Right ventricle myocardium superior (tissue), 1 donor: ENCODE measurements at regions not wholly inside any gene's neighbourhood (a gene's known extent, or its start where the extent isn't known, plus 50 kb on each side); places are given as distances from the start of the nearest gene placed in this dataset.
"Not testable (repeated sequence)": the region's sequence is repeated elsewhere in the genome, so short reads cannot be mapped to it uniquely, and the experiment has no call there.

ENCODE experiments used
- ATAC-seq: fragments of 200-7000 bp; cut with Tn5 transposase; one replicate; pipeline ENCODE4 v1.9.1; 2020; ENCODE audit warnings: mild to moderate bottlenecking; ENCODE audit not compliant: poor library complexity
- DNase-seq: peaks from one replicate; pipeline ENCODE4 v3.0.0-alpha.2; 2020
- intact Hi-C: fragments of 100-400 bp; cut with DNase I; formaldehyde crosslinking; loops from one replicate; pipeline ENCODE4 v1.11.2; 2022
- donor health status: DM: no; HTN: yes; CAD: no; lungs with severe emphysema.

DNA sequence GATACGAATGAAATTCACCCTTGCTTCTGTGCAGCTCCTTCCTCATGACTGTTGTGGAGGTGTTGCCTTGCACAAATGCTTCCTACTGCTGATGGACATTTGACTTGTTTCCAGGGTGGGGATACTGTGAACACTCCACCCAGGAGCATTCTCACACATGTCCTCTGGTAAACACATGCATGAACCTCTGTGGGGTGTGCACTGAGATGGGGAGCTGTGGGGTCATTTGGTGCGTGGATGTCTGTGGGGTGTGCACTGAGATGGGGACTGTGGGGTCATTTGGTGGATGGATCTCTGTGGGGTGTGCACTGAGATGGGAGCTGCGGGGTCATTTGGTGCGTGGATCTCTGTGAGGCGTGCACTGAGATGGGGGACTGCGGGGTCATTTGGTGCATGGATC is 72.9 kb upstream of the IRX4 start:
- no peak for ATAC-seq
- no peak for DNase-seq
- intact Hi-C loops, result no loop called here

DNA sequence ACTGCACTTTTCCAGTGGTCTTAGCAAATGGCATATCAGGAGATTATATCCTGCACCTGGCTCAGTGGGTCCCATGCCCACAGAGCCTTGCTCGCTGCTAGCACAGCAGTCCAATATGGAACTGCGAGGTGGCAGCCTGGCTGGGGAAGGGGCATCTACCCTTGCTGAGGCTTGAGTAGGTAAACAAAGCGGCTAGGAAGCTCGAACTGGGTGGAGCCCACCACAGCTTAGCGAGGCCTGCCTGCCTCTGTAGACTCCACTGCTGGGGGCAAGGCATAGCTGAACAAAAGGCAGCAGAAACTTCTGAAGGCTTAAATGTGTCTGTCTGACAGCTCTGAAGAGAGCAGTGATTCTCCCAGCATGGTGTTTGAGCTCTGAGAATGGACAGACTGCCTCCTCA is 71.0 kb upstream of the IRX4 start:
- intact Hi-C loops, DNase-seq, ATAC-seq: not testable (repeated sequence)

DNA sequence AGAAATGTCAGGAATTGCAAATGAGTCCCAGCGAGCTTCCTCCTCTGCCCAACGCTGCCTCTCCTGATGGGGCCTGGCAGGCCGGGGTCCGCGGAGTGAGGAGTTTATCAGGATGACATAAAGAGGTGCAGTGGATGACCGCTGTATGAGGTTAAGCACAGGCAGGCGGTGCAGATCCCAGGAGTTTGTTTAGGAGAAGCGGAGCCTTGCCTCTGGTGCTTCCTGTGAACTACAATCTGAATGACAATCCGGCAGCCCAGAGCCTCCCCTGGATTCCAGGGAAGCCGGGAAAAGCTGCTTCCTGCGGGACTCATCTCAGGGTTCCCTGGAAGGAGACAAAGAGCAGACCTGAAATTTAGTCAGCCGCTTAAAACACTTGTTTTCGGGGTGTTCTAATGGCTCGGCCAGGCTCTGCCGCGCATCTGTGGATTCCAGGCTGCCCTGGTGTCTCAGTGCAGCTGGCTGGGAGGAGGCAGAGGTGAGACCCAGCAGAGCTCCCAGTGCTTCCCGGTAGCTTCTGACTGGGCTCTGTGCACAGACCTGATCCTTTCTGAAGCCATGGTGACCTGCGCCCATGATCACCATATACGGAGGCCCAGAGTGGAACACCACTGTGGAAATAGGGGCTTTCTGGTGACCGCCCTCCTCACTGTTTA is 69.8 kb upstream of the IRX4 start:
- ATAC-seq (no peak), DNase-seq (no peak)
- intact Hi-C loops, result no loop called here

DNA sequence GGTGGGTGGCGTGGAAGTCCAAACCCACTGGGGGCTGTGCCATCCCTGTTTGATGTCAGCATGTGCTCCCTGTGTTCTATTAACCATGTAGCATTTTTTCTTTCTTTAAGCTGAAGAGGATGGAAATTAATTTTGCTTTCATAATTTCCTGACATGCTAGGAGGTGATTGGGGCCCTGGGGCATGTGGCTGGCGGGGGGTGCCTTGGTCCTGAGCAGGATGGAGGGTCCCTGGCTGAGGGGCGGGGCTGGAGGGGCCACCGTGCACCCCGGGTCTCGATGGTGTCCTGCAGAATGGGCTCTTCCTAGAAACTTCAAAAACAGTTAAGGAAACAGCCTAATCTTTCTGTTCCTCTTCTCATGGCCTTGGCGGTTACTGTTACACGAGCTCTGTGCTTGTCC is 69.3 kb upstream of the IRX4 start:
- intact Hi-C loops, result no loop called here
- DNase-seq, result no peak
- no peak for ATAC-seq

DNA sequence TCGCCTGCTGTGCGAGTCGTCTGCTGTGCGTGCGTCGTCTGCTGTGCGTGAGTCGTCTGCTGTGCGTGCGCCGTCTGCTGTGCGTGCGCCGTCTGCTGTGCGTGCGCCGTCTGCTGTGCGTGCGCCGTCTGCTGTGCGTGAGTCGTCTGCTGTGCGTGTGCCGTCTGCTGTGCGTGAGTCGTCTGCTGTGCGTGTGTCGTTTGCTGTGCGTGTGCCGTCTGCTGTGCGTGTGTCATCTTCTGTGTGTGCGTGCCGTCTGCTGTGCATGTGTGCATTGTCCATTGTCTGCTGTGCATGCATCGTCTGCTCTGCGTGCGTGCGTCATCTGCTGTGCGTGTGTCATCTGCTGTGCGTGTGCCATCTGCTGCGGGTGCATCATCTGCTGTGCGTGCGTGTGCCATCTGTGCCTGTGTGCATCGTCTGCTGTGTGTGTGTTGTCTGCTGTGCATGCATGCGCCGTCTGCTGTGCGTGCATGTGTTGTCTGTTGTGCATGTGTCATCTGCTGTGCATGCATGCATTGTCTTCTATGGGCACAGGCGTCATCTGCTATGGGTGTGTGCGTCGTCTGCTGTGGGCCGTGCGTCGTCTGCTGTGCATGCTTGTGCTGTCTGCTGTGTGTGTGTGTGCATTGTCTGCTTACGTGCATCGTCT is 68.6 kb upstream of the IRX4 start:
- DNase-seq (no peak), ATAC-seq (no peak)
- intact Hi-C loops, result no loop called here

- DNase-seq (no peak), ATAC-seq (no peak)
- intact Hi-C loops, result no loop called here
These were observed 68.0 kb upstream of the IRX4 start for GRCh38 chr5:1950708-1951103.

DNA sequence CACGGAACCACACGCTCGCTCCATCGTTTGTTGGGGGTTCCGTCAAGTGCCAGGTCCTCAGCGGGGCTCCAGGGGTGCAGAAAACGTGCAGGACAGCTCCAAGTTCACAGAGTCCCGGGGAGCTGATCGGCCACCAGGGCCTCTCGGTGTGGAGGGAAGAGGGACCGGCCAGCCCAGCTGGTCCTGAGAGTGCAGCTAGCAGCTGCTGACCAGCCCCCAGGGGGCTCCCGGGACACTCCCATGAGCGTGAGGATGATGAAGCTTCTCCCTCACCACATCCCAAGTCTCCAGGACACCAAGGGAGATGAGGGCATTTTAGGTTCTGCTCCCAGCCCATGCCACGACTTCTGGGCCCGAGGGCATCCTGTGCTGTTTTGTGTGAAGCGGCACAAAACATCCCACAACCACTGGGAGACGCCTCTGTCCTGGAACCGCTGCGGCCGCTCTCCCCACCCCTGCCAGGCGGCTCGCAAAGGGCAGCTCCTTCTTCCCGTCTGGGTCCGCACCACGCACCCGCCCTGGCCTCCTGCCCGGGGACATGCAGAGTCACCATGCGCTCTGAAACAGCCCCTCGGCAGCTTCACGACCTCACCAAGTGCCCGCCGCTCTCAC is 67.5 kb upstream of the IRX4 start:
- intact Hi-C loops, result no loop called here
- ATAC-seq (no peak), DNase-seq (no peak)

- intact Hi-C loops, result loop anchor here (5.0 kb wide), 1 partner anchor 147 kb away; the partner anchor contains the start of gene NDUFS6
- no peak for DNase-seq
- no peak for ATAC-seq
These were observed 66.5 kb upstream of the IRX4 start for GRCh38 chr5:1949253-1949652.

DNA sequence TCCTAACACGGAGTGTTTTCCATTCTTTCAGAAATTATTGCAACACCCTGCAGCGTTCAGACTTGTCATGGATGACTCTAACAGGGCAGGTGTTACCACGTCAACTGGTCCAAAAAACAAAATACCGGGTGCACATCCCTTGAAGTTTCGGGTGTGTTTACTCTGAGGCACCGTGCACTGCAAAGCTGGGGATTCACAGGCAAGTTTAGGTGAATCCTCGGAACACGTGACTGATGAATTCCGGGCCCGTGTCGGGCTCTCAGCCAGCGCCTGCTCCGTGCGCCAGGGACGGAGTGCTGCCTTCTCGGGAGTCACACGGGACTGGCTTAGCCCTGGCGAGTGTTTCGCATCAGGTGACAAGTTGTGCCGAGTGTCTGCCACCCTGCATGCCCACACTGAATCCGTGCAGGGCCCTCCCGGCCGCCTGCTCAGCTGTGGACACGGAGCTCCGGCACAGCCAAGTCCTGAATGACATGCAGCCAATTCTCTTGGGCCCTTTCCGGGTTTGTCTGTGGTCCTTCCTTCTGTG is 66.0 kb upstream of the IRX4 start:
- ATAC-seq, result peak; percentile 89
- intact Hi-C loops, result loop anchor here (5.0 kb wide), 1 partner anchor 146 kb away; the partner anchor contains the start of gene NDUFS6

GRCh38 chr5:1948111-1948510 is 65.4 kb upstream of the IRX4 start:
- intact Hi-C loops, result loop anchor here (5.0 kb wide), 1 partner anchor 146 kb away; the partner anchor contains the start of gene NDUFS6
- no peak for DNase-seq
- no peak for ATAC-seq

More for the DNA sequence above, 66.0 kb upstream of the IRX4 start:
- peak; percentile 87 for DNase-seq

DNA sequence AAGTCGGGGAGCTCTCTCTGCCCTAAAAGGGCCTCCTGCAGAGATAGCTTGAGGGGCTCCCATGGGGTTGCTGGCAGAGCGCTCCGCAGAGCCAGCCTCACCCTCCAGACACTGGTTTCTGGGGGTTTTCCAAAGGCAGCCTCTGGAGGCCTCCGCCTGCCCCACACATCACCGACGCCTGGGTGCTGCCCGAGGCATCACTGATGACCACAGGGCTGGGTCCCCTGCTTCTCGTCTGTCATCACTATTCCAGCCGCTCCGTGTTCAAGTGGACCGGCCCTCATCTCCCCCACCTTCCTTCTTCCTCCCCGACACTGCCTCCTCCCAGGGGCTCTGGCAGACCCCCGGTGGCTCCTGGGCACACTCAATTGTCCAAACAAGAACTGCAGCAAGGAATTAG is 64.1 kb upstream of the IRX4 start:
- intact Hi-C loops, result loop anchor here (5.0 kb wide), 1 partner anchor 144 kb away; the partner anchor contains the start of gene NDUFS6
- peak; percentile 72 for DNase-seq
- peak; percentile 76 for ATAC-seq

DNA sequence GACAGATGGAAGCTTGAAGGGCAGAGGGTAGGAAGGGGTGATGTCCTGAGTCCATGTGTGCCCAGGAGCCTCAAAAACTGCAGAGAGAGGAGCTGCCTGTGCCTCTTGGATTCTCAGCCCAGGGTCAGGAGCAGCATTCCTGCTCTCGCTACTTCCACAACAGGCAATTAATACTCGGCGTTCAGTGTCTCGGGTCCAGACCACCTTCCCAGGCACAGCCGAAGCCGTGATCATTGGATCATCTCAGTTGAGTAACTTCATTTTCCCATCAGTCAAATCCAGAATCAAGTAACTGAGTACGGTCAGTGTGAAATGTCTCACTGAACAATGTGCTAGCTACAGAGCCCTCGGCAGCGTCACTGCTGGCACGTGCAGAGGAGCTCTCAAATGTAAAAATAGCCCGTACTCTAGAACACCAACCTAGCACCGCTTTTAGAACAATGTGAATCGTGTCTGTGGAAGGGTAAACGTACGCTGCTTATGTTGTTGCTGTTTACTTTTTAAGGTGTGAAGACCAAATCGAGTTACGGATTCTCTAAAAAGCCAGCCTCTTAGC is 63.5 kb upstream of the IRX4 start:
- intact Hi-C loops, result loop anchor here (5.0 kb wide), 1 partner anchor 144 kb away; the partner anchor contains the start of gene NDUFS6
- peak; percentile 81 for ATAC-seq
- DNase-seq, result peak; percentile 79

GRCh38 chr5:1945606-1946005 is 62.9 kb upstream of the IRX4 start:
- intact Hi-C loops, result loop anchor here (5.0 kb wide), 1 partner anchor 143 kb away; the partner anchor contains the start of gene NDUFS6
- ATAC-seq (no peak), DNase-seq (no peak)

DNA sequence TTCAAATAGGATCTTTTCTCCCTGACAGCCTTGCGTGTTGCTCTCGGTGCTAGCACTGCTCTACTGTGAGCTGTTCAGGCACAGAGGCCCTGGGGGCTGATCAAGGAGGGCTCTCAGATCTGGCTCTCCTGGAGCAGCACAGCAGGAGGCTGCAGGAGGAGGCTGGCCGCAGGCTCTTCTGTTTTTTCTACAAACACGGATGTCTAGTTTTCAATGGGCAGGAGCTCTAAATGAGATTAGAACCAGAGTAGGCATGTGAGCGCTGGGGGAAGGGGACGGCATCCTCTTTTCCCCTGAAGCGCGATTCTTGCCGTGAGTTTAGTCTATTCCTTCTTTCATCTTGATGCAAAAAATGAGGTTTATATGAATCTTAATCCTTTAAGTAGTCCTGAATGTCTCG is 61.7 kb upstream of the IRX4 start:
- intact Hi-C loops, result no loop called here
- DNase-seq (no peak), ATAC-seq (no peak)

DNA sequence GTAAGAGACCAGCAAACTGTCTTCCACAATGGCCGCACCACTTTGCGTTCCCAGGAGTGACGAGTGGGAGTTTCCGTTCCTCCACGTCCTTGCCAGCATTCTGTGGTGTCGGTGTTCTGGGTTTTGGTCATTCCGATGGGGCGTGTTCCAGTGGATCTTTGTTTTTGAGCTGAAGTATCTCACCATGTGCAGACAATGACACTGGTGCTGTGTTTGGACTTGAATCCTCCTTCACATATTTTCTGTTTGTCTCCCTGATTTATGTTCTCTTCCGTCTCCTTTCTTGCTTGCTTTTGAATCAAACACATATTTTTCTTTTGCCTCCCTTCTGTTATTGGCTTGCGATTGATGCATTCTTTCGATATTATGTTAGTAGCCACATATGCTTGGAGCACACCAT is 60.8 kb upstream of the IRX4 start:
- no peak for ATAC-seq
- no peak for DNase-seq
- intact Hi-C loops, result no loop called here

DNA sequence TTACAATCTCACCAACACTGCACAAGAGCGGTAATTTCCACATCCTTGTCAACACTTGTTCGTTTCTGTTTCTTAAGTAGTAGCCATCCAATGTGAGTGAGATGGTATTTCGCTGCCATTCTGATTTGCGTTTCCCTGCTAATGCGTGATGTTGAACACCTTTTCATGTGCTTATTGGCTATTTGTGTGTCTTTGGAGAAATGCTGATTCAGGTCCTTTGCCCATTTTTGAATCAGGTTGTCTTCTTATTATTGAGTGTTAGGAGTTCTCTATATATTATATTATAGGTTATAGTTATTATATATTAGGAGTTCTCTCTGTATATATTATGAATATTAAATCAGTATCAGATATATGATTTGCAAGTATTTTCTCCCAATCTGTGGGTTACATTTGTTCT is 59.9 kb upstream of the IRX4 start:
- intact Hi-C loops, result no loop called here
- DNase-seq, result no peak
- ATAC-seq, result no peak

DNA sequence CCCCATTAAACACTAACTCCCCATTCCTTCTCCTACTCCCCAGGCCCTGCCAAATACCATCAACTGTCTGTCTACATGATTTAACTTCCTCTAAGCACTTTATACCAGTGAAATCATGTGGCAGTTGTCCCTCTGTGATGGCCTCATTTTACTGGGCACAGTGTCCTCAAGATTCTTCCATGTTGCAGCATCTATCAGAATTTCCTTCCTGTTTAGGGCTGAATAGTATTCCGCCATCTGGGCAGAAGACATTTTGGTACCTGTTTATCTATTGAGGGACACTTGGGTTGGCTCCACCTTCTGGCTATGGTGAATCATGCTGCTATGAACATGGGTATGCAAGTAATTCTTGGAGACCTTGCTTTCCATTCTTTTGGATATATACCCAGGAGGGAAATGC is 59.4 kb upstream of the IRX4 start:
- no peak for ATAC-seq
- intact Hi-C loops, result no loop called here
- no peak for DNase-seq

- ATAC-seq (no peak), DNase-seq (no peak)
- intact Hi-C loops, result no loop called here
These were observed 56.5 kb upstream of the IRX4 start for GRCh38 chr5:1939256-1939655.

DNA sequence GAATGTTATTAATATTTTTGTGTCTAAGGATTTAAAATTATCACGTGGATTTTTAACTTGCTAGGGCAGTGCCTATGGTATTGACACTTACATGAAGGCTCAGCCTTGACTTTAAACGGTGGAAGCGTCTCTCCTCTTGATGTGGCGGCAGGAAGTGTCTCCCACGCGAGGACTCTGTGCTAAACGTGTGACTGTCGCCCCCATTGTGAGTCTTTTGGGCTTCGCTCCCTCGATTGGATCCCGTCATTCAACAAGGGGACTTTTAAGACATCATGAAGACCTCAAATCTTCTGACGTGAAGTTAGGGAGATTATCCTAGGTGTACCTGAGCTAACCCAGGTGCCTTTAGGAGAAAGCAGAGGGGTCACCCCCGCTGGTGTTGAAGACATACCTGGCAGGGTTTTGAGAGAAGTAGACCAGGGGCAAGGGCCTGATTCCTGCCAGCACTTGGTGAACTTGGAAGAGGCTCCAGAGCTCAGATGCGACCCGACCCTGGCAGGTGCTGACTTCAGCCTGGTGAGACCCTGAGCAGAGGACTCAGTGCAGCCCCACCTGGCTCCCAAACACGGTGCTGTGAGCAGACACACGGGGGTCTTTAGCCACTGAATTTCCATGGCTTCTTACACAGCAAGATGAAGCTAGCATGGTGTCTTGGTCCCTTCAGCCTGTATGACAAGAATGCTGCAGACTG is 55.7 kb upstream of the IRX4 start:
- DNase-seq (no peak), ATAC-seq (no peak)
- intact Hi-C loops, result no loop called here
